Kidney tubule cell (primary cell): ENCODE measurements at regions not wholly inside any gene's neighbourhood (a gene's known extent, or its start where the extent isn't known, plus 50 kb on each side); places are given as distances from the start of the nearest gene placed in this dataset.
"Not testable (repeated sequence)": the region's sequence is repeated elsewhere in the genome, so short reads cannot be mapped to it uniquely, and the experiment has no call there.

Experiments used
- DNase-seq: peaks from one replicate; pipeline ENCODE4 v3.0.0-alpha.2; 2018; ENCODE audit warnings: low spot score

DNA sequence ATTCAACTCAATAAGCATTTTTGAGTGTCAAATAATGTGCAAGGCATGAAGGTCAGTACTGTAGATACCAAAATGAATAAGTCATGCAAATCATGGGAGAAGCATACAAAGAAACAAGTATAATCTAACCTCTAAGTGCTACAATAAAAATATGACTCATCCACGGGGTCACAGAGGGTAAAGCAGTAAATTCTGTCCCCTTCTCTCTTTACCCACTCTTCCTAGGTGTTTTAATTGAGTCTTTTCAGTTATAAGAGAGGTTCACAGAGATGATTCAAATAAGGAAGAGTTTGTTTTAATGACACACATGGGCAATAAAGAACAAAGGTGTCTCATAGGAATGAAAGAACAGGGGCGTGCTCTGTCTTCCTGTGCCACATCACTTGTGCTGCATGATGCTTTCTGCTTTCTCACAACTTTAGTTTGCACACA lies 71.5 kb upstream of the DAAM1 start:
- peak; percentile 81 for DNase-seq

DNA sequence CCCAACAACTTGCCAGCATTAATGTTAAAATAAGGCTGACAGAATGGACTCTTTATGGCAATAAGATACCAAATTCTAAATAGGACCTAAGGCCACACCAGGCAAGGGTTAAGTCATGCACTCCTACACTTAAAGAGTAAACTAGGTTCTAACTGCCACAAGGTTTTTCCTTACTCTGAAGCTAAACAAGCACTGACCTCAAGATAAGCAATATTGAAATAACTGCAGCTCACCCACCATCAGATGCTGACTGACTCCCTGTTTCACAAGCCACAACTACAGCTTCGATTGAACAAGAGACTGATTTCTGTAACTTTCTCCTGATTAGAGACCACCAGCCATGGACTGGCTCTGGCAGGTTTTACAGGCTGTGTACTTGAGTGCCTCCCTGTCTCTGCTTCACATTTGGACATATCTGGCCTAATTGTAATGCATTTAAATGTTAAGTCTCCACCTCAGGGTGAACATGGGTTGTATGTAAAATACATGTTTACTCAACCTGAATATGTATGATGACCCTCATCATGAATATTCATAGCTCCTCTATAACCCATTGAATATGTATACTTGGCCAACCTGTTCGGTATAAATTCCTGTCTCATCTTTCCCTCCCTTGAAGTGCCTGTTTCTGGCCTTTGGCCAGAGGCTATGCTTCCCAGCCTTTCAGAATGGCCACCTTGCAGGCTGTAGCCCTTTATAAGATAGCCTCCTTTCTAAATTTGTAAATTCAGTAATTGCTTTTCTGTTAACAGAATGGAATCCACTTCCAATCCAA lies 70.5 kb upstream of the DAAM1 start:
- no peak for DNase-seq

DNA sequence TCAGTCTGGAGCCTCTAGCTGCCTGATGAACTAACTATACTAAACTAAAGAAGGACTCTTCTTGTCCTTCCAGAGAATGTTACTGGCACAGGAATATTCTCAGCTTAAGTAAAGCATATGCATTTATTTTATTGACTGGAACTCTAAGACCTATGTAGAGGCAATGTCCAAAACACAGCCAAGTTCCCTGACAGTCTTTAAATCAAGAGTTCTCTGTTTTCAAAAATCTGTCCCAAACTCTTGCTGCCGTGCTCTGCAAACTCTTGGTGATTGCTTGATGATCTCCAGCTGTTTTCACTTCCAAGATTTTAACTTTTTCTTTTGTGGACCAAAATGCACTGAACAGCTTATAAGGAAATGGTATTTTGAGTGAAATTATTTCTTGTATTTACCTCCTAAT lies 67.5 kb upstream of the DAAM1 start:
- DNase-seq, result no peak

DNA sequence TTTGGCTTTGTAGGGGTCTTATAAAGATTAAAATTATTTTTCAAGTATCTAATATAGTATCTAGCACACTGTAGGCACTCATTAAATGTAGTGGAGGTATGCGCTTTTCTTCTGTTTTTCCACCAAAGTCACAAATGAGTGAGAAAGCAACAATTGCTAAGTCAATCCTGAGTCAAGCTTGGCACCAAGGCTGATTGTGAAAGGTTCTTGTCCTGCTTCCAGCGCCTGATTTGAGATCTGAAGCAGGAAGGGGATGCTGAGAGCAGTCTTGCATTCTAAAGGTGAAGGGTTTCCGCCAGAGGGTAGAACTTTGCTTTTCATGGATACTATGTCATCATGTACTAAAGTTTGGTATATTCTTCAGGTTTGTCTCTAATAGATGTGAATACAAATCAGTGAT lies 64.9 kb upstream of the DAAM1 start:
- DNase-seq, result no peak

DNA sequence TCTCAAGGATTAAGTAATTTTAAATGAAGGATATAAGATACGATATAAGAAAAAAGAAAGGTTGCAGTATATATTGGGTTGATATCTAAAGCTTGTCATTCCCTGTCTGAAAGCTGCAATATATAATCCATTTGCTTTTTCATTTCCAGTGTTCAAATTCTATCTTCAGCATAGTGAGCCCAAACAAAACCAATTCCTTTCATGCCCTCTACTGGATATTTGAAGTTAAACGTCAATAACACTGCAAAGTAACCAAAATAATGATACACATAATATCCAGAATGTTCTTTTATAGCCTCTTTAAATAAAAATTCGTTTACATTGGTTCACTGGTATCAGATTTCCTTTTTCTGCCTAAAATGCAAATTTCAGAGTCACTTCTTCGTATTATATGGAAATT lies 64.5 kb upstream of the DAAM1 start:
- DNase-seq, result peak; percentile 19

DNA sequence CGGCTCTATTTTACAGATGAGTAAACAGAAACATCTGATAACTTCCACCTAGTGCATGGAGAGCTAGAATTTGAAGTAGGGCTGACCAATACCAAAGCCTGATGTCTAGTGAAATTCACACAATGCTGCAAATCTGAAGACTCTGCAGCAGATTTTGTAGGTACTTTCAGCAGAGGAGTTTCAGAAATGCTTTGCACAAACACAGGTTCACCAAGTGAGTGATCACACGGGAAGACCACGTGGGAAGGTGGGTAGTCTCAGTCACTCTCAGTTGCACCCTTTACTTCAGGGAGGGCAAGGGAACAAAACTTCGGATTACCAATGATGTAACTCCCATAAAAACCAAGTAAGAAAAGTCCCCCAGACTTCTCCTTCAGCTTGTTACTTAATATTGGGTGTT lies 63.3 kb upstream of the DAAM1 start:
- no peak for DNase-seq

DNA sequence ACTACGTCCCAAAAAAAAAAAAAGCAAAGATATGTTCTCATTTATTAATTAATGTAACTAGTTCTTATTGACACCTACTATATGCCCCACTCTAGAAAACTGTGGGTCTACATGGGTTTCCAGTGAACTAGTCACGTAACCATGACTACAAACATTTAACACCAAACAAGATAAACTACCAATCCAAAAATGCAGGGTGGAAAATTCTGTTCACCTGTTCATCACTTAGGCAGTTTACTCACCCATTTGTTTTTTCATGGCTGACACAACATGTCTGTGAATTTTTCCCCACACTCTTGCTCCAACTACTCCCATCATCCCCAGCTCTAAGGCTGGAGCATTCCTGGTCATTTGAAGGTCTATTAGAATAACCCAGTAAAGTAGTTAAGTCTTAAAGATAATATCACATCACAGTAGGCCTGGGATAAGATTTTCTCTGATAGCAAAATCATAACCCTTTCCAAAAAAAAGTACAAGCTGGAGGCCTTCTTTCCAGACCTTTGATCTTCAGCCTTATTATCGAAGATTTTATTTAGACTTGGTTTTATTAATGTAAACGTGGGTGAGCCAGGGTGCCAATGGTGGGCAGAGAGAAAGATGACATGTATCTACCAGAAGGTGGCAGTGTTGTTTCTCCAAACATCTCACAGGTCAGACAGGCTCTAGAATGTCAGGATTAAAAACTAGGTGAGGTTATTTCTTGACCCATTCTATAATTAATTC lies 61.6 kb upstream of the DAAM1 start:
- DNase-seq, result peak; percentile 70

DNA sequence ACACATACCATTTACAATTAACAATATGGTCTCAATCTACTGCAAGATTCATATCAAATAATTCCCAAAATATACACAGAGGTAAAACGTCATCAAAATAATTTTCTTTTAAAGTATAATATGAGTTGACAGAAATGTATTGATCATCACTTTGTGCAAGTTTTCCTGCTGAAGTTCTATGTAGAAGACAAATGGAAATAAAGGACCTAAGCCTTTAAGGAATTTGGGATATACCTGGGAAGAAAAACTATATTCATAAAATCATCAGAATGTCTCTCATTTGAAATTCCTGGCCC lies 61.1 kb upstream of the DAAM1 start:
- no peak for DNase-seq

DNA sequence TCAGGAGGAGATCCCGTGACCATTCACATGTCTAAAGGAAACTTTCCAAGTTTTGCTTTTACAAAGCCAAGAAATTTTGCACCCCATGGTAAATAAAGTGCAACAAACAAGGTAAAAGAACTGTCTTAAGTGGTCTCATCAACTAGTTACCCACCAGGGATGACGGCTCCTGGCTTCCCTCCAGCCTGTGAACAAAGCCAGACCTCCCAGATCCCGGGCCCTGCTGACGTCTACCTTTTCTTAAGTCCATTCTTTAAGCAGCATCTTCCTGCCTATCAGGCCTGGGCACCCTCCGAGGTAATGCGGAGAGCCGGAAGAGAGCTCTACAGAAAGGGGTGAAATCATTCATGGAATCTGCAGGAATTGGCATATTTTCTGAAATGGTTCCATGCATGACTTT lies 58.0 kb upstream of the DAAM1 start:
- no peak for DNase-seq

DNA sequence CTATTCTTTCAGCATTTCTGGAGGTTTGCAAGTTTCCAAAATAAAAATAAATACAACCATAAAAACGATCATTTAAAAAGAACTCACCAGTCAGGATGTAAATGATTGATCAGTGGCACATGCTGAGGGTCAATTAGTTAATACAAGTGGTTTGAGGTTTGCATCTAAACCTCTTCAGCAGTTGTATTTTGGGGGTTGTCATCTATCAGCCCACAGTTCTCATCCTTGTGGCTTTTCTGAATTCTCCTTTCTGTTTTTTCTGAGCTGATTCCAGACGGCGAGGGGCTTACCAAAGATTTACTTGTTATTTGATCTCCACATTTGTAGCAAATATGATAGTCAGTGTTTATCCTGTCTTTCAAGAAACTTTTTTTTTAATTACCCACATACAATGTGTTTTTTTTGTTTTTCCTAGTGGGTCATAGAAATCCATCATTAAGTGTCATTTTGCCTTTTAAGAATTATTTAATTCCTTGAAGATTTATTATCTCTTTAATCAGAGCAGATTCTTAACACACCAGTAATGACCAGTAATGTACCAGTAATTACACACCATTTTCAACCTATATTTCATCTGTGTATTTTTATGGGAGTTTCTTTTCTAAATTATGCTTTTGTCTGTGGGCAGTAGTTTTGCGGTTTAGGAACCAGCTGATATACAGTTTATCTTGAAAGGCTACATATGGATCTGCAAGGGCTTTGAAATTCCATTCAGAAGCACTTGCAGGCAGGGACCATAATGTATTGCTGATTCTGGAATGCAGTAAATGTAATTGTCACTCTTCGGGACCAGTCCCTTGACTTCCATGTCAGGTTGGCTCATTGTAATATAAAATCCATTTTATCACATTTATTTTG lies 56.3 kb upstream of the DAAM1 start:
- no peak for DNase-seq

DNA sequence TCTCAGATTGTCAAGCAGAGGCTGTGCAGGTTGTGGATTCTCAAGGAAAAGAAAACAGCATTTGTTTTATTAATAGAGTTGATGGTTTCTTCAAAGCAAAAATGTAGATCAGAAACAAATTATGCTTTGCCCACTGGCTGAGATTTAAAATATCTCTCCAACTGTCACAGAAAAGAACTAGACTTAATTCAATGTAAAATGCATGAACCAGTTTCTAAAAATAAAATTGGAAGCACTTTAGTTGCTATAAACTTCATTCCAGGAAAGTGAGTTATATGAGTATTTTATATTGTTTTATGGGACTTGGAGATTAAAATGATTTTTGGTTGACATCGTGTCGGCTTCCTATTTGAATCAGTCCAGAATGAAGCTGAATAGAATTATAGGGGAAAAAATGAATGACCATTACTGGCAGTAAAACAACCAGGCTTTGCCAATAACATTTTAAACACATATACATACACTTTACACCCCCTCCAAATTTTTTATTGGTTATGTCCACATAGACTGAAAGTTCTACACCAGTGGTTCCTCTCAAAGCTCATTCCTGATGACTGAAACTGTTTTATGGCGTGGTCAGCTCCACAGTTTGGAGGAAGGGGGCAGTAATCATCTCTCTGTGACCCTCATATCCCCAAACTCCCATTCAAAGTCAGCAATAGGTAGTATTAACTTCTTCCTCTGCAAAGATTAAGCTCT lies 55.5 kb upstream of the DAAM1 start:
- DNase-seq, result no peak

DNA sequence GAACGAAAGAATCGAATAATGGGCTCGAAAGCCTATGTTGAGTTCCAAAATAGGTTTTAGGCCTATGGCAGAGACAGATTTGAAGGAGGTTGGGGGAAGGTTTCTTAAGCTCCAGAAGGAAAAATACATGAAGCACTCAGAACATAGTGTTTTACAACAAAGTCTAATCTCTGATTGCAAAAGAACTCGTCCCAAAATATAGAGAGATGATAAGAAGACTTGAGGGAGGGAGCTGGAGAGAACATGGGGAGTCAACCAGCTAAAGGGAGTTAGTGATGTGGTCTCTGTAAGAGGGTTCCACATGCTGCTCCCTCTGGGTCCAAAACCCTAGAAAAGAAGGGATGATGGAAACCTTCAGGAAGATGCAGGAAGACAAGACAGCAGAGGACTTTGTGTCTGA lies 54.8 kb upstream of the DAAM1 start:
- DNase-seq, result no peak

DNA sequence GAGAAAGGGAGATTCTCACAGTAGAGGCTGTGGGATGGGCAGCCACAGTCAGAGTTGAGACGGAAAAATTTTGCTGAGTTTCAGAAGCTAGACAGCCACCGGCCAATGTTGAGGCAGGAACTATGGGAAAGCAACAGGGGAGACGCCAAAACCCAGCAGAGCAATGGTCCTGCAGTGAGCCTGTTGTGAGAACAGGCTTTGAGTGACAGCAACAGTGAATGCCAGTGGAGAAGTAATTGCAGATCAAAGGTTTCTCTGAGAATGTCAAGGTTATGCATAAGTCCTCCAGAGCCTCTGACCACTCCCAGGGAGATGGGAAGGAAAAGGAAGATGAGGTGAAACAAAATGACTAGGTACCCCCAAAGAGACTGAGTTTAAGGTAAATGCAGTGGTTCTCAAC lies 54.2 kb upstream of the DAAM1 start:
- DNase-seq, result no peak

DNA sequence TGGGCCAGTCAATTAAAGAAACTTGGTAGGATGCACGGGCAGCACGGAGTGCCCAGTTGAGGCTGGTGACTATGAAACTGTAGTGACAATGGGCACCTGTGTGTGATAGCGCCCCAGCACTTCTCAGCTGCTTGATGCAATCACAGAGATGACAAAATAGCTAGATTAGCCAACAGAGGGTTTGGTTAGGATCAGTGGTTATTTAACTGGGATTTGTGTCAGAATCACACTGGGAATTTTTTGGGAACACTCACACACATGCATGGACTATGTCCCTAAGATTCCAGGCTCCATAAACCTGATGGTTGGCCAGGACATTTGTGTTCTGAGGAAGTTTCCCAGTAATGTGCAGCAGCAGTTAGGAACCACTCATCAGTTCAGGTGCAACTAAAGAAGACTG lies 51.2 kb upstream of the DAAM1 start:
- no peak for DNase-seq

DNA sequence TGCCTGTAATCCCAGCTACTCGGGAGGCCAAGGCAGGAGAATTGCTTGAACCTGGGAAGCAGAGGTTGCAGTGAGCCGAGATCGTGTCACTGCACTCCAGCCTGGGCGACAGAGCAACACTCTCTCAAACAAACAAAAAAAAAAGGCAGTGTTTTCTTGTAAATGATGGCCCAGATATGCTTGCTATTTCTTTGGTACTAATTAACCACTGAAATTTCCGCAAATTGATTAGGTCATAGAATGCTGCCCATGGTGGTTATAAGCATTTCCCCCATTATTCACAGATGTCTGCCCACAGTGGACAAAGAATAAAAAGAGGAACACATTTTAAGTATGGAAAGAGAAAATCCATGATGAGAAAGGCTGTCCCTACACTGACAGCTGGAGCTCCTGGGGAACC lies 49.9 kb upstream of the DAAM1 start:
- not testable (repeated sequence) for DNase-seq
